Aorta (tissue), 5 donors: ENCODE measurements at regions not wholly inside any gene's neighbourhood (a gene's known extent, or its start where the extent isn't known, plus 50 kb on each side); places are given as distances from the start of the nearest gene placed in this dataset.
A peak's percentile ranks its signal among the peaks of the same experiment; 100 is the strongest.

Experiments used
- ATAC-seq: fragments of 200-7000 bp; cut with Tn5 transposase; one replicate; pipeline ENCODE4 v1.9.1; 2022; ENCODE audit warnings: moderate library complexity; ENCODE audit not compliant: low FRiP score
- DNase-seq, 2 donors: peaks; one replicate each; pipeline ENCODE4 v3.0.0-alpha.2; 2020
- H3K27ac ChIP-seq, 2 donors: one replicate each; pipeline ENCODE4 v1.5.1; 2013; ENCODE audit warnings: low read length in 2 of 2, mild to moderate bottlenecking in 2 of 2, moderate library complexity in 2 of 2, control low read depth in 1 of 2, inconsistent platforms in 1 of 2, low read depth in 1 of 2
- H3K27me3 ChIP-seq, 2 donors: one replicate each; pipeline ENCODE4 v1.6.1; 2013; ENCODE audit warnings: control low read depth in 1 of 2, low read length in 1 of 2, mild to moderate bottlenecking in 1 of 2, moderate library complexity in 1 of 2; ENCODE audit not compliant: insufficient read depth in 2 of 2, control insufficient read depth in 1 of 2
- H3K36me3 ChIP-seq, 2 donors: one replicate each; pipeline ENCODE4 v1.6.1; 2013; ENCODE audit warnings: control low read depth in 1 of 2, low read length in 1 of 2, mild to moderate bottlenecking in 1 of 2; ENCODE audit not compliant: insufficient read depth in 2 of 2, control insufficient read depth in 1 of 2
- H3K4me1 ChIP-seq, 2 donors: one replicate each; pipeline ENCODE4 v1.6.1; 2013; ENCODE audit warnings: low read length in 2 of 2, control low read depth in 1 of 2, mild to moderate bottlenecking in 1 of 2, moderate library complexity in 1 of 2; ENCODE audit not compliant: insufficient read depth in 2 of 2, control insufficient read depth in 1 of 2
- H3K4me3 ChIP-seq, 2 donors: one replicate each; pipeline ENCODE4 v1.5.1; 2013; ENCODE audit warnings: low read length in 2 of 2, control low read depth in 1 of 2, mild to moderate bottlenecking in 1 of 2
- H3K9me3 ChIP-seq: one replicate; pipeline ENCODE4 v1.6.1; 2013; ENCODE audit warnings: mild to moderate bottlenecking, low read length; ENCODE audit not compliant: control insufficient read depth
- WGBS, 2 donors: extraction: QIAGEN DNeasy Blood & Tissue Kit; methylation state at CpG; one replicate each; pipeline ENCODE4 v1.1.7; 2013; 5-methylcytosine and 5-hydroxymethylcytosine counted together
- intact Hi-C, 2 donors: fragments of 100-400 bp; cut with DNase I; formaldehyde crosslinking; loops; one replicate each; pipeline versions ENCODE4 v1.14.2 to v1.15.0; 2022
- donor health status: healthy with polysubstance abuse.
- donor health status: Bipolar disorder and iron deficiency.
- donor health status: DM: no; HTN: no; CAD: no.
- donor health status: DM: no; HTN: no; CAD: no.
- donor health status: DM: yes; HTN: yes; CAD: no.

- no peaks in the 10 kb centered on the region for H3K4me1 ChIP-seq
- ATAC-seq (no peak), DNase-seq (no peak)
- H3K4me3 ChIP-seq = no peak overlapping the region
- WGBS, 2 donors = 5 to 14% methylated on average over 1 of the region's 1 CpG
- no peaks in the 10 kb centered on the region for H3K9me3 ChIP-seq
- intact Hi-C loops = no loop called here
- no peaks in the 10 kb centered on the region for H3K36me3 ChIP-seq
- H3K27ac ChIP-seq = no peak overlapping the region
- H3K27me3 ChIP-seq = no peaks in the 10 kb centered on the region
Observed at GRCh38 chr2:188727846-188728245, 246.3 kb upstream of the COL3A1 start.

GRCh38 chr2:188734691-188735090 is 239.5 kb upstream of the COL3A1 start:
- intact Hi-C loops = no loop called here
- WGBS, 2 donors = 61 to 68% methylated on average over 3 of the region's 3 CpGs
- no peak for ATAC-seq

GRCh38 chr2:188746727-188747126 is 227.4 kb upstream of the COL3A1 start:
- no peaks in the 10 kb centered on the region for H3K27me3 ChIP-seq
- H3K4me1 ChIP-seq = no peaks in the 10 kb centered on the region
- no peak overlapping the region for H3K4me3 ChIP-seq
- no peak for DNase-seq
- H3K9me3 ChIP-seq = no peaks in the 10 kb centered on the region
- ATAC-seq = no peak
- no peak overlapping the region for H3K27ac ChIP-seq
- intact Hi-C loops = no loop called here
- no peaks in the 10 kb centered on the region for H3K36me3 ChIP-seq

More at GRCh38 chr2:188734691-188735090, 239.5 kb upstream of the COL3A1 start:
- Histone ChIP-seq H3K27ac (no peak overlapping the region), H3K27me3 (no peaks in the 10 kb centered on the region), H3K4me1 (no peaks in the 10 kb centered on the region), H3K36me3 (no peaks in the 10 kb centered on the region), H3K9me3 (no peaks in the 10 kb centered on the region), H3K4me3 (no peak overlapping the region)
- no peak for DNase-seq

GRCh38 chr2:188751816-188752215 is 222.4 kb upstream of the COL3A1 start:
- Histone ChIP-seq H3K4me1 (no peaks in the 10 kb centered on the region), H3K4me3 (no peak overlapping the region), H3K9me3 (no peaks in the 10 kb centered on the region), H3K36me3 (no peaks in the 10 kb centered on the region), H3K27ac (no peak overlapping the region), H3K27me3 (no peaks in the 10 kb centered on the region)
- intact Hi-C loops = no loop called here
- WGBS, 2 donors = 47 to 77% methylated on average over 2 of the region's 2 CpGs
- DNase-seq (no peak), ATAC-seq (no peak)

- no peak overlapping the region for H3K4me3 ChIP-seq
- ATAC-seq (no peak), DNase-seq (no peak)
- intact Hi-C loops = no loop called here
- H3K27ac ChIP-seq = no peak overlapping the region
- no peaks in the 10 kb centered on the region for H3K4me1 ChIP-seq
- no peaks in the 10 kb centered on the region for H3K9me3 ChIP-seq
- WGBS, 2 donors = 71 to 81% methylated on average over 1 of the region's 1 CpG
- H3K27me3 ChIP-seq = no peaks in the 10 kb centered on the region
- H3K36me3 ChIP-seq = no peaks in the 10 kb centered on the region
Observed at GRCh38 chr2:188752311-188752710, 221.9 kb upstream of the COL3A1 start.

GRCh38 chr2:188762151-188762550 is 212.0 kb upstream of the COL3A1 start:
- H3K27me3 ChIP-seq = no peaks in the 10 kb centered on the region
- H3K36me3 ChIP-seq = no peaks in the 10 kb centered on the region
- H3K9me3 ChIP-seq = peaks cover 2% of the 10 kb centered on the region
- 96 to 98% methylated on average over 2 of the region's 2 CpGs for WGBS, 2 donors
- intact Hi-C loops = no loop called here
- ATAC-seq (no peak), DNase-seq (no peak)
- no peak overlapping the region for H3K27ac ChIP-seq
- no peak overlapping the region for H3K4me3 ChIP-seq
- H3K4me1 ChIP-seq = peaks cover 0 to 3% of the 10 kb centered on the region in 2 donors

GRCh38 chr2:188765522-188766470 is 208.4 kb upstream of the COL3A1 start:
- Histone ChIP-seq H3K9me3 (no peaks in the 10 kb centered on the region), H3K27me3 (no peaks in the 10 kb centered on the region), H3K4me1 (no peaks in the 10 kb centered on the region), H3K4me3 (no peak overlapping the region), H3K27ac (no peak overlapping the region), H3K36me3 (no peaks in the 10 kb centered on the region)
- ATAC-seq = peak; percentile 46
- no peak for DNase-seq
- intact Hi-C loops = no loop called here
- 69 to 72% methylated on average over 3 of the region's 3 CpGs for WGBS, 2 donors

- Histone ChIP-seq H3K27ac (no peak overlapping the region), H3K9me3 (no peaks in the 10 kb centered on the region), H3K4me3 (no peak overlapping the region), H3K36me3 (no peaks in the 10 kb centered on the region), H3K27me3 (no peaks in the 10 kb centered on the region), H3K4me1 (no peaks in the 10 kb centered on the region)
- WGBS, 2 donors = 93 to 95% methylated on average over 3 of the region's 3 CpGs
- no peak for ATAC-seq
- no peak for DNase-seq
- intact Hi-C loops = no loop called here
Observed at GRCh38 chr2:188766471-188766856, 207.7 kb upstream of the COL3A1 start.

- no peaks in the 10 kb centered on the region for H3K4me1 ChIP-seq
- WGBS, 2 donors = 82 to 87% methylated on average over 1 of the region's 1 CpG
- H3K9me3 ChIP-seq = no peaks in the 10 kb centered on the region
- no peaks in the 10 kb centered on the region for H3K27me3 ChIP-seq
- H3K36me3 ChIP-seq = no peaks in the 10 kb centered on the region
- ATAC-seq (no peak), DNase-seq (no peak)
- intact Hi-C loops = no loop called here
- H3K4me3 ChIP-seq = no peak overlapping the region
- no peak overlapping the region for H3K27ac ChIP-seq
Observed at GRCh38 chr2:188767176-188767575, 207.0 kb upstream of the COL3A1 start.
